ENCODE measurements at regions not wholly inside any gene's neighbourhood (a gene's known extent, or its start where the extent isn't known, plus 50 kb on each side); places are given as distances from the start of the nearest gene placed in this dataset.

GRCh38 chr3:21893242-21893641, 142.2 kb upstream of the ZNF385D start:
- no peak overlapping the region for H3K4me3 ChIP-seq (ENCODE audit: low read depth in 2 of 2, low read length in 1 of 2)
- TF ChIP-seq SMC3 (IDR thresholded peaks at IDR 0.05; ENCODE audit: low read depth, low read length) (no peak), MXI1 (IDR thresholded peaks at IDR 0.05; ENCODE audit: low read depth, low read length) (no peak), FOXM1 (IDR thresholded peaks at IDR 0.05; ENCODE audit: low read depth) (no peak), GABPA (IDR thresholded peaks at IDR 0.05; ENCODE audit: low read depth) (no peak)
- TF ChIP-seq, protein P1, sequence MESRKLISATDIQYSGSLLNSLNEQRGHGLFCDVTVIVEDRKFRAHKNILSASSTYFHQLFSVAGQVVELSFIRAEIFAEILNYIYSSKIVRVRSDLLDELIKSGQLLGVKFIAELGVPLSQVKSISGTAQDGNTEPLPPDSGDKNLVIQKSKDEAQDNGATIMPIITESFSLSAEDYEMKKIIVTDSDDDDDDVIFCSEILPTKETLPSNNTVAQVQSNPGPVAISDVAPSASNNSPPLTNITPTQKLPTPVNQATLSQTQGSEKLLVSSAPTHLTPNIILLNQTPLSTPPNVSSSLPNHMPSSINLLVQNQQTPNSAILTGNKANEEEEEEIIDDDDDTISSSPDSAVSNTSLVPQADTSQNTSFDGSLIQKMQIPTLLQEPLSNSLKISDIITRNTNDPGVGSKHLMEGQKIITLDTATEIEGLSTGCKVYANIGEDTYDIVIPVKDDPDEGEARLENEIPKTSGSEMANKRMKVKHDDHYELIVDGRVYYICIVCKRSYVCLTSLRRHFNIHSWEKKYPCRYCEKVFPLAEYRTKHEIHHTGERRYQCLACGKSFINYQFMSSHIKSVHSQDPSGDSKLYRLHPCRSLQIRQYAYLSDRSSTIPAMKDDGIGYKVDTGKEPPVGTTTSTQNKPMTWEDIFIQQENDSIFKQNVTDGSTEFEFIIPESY (IDR thresholded peaks at IDR 0.05; ENCODE audit: borderline replicate concordance, low read depth): no peak
- H3K9me3 ChIP-seq: no peaks in the 10 kb centered on the region
- H3K9ac ChIP-seq: no peak overlapping the region
- no peak overlapping the region for H3K4me2 ChIP-seq
- no peaks in the 10 kb centered on the region for H4K20me1 ChIP-seq (ENCODE audit: insufficient read depth)
- ChIA-PET CTCF (interaction anchor here (0.9 to 7.3 kb wide), 14 partner anchors 9 to 1668 kb away, joined by 3 to 117 read pairs (median 5); partner anchors contain the start of gene ZNF385D), POLR2A (no interaction called here)
- H3K27ac ChIP-seq (ENCODE audit: low read depth in 2 of 2, low read length in 1 of 2): no peak overlapping the region; a peak in 1 of 4 replicates
- peaks cover 6% of the 10 kb centered on the region for H3F3A ChIP-seq (replicated peaks; ENCODE audit: insufficient read depth)
- no peak overlapping the region for H2AFZ ChIP-seq (ENCODE audit: low read depth)
- H3K36me3 ChIP-seq (replicated peaks in 1 of 2; ENCODE audit: control insufficient read depth in 1 of 2, insufficient read depth in 2 of 2, low read length in 1 of 2): no peaks in the 10 kb centered on the region
- no peak for DNase-seq
- WGBS (ENCODE audit: low lambda C conversion rate): 74% methylated on average over 3 of the region's 3 CpGs
- H3K27me3 ChIP-seq (ENCODE audit: insufficient read depth): no peaks in the 10 kb centered on the region
- H3K9me2 ChIP-seq: no peaks in the 10 kb centered on the region
- H3K79me2 ChIP-seq (ENCODE audit: insufficient read depth): no peaks in the 10 kb centered on the region
- no peaks in the 10 kb centered on the region; a peak in 2 of 4 replicates for H3K4me1 ChIP-seq (ENCODE audit: control insufficient read depth in 1 of 2, insufficient read depth in 2 of 2, low read depth in 1 of 2, low read length in 1 of 2)

GRCh38 chr3:21894459-21895340, 143.7 kb upstream of the ZNF385D start:
- DNase-seq: peak; percentile 6
- POLR2A ChIA-PET: no interaction called here
- 59% methylated on average over 3 of the region's 3 CpGs for WGBS (ENCODE audit: low lambda C conversion rate)

More at GRCh38 chr3:21894459-21895340, 143.7 kb upstream of the ZNF385D start:
- CTCF ChIA-PET: interaction anchor here (0.6 to 7.3 kb wide), 50 partner anchors 9 to 1669 kb away, joined by 3 to 117 read pairs (median 3); partner anchors contain the start of gene ZNF385D
- H3K4me3 ChIP-seq (ENCODE audit: low read depth in 2 of 2, low read length in 1 of 2): no peak overlapping the region; a peak in 1 of 4 replicates
- no peak overlapping the region for H3K9ac ChIP-seq
- H3K27me3 ChIP-seq (ENCODE audit: insufficient read depth): no peaks in the 10 kb centered on the region
- H3F3A ChIP-seq (replicated peaks; ENCODE audit: insufficient read depth): peaks cover 6% of the 10 kb centered on the region
- H2AFZ ChIP-seq (ENCODE audit: low read depth): no peak overlapping the region
- H3K9me2 ChIP-seq: no peaks in the 10 kb centered on the region
- no peaks in the 10 kb centered on the region for H3K36me3 ChIP-seq (replicated peaks in 1 of 2; ENCODE audit: control insufficient read depth in 1 of 2, insufficient read depth in 2 of 2, low read length in 1 of 2)
- TF ChIP-seq GATA2 (CRISPR knock-in tag; IDR thresholded peaks at IDR 0.05) (no peak), SMC3 (IDR thresholded peaks at IDR 0.05; ENCODE audit: low read depth, low read length) (peak; percentile 62), FOXM1 (IDR thresholded peaks at IDR 0.05; ENCODE audit: low read depth) (no peak), PBX3 (IDR thresholded peaks at IDR 0.05) (no peak), RAD21 (IDR thresholded peaks at IDR 0.05; ENCODE audit: low read length) (peak; percentile 87), CTCF (IDR thresholded peaks at IDR 0.05) (peak; percentile 89)
- no peaks in the 10 kb centered on the region for H4K20me1 ChIP-seq (ENCODE audit: insufficient read depth)
- no peak overlapping the region; a peak in 1 of 4 replicates for H3K27ac ChIP-seq (ENCODE audit: low read depth in 2 of 2, low read length in 1 of 2)
- H3K79me2 ChIP-seq (ENCODE audit: insufficient read depth): no peaks in the 10 kb centered on the region
- peaks cover 0 to 5% of the 10 kb centered on the region in 2 experiments; a peak in 2 of 4 replicates for H3K4me1 ChIP-seq (ENCODE audit: control insufficient read depth in 1 of 2, insufficient read depth in 2 of 2, low read depth in 1 of 2, low read length in 1 of 2)
- H3K9me3 ChIP-seq: no peaks in the 10 kb centered on the region
- H3K4me2 ChIP-seq: no peak overlapping the region

Measured in SK-N-SH (cell line).